ENCODE measurements at regions not wholly inside any gene's neighbourhood (a gene's known extent, or its start where the extent isn't known, plus 50 kb on each side); places are given as distances from the start of the nearest gene placed in this dataset.
"Not testable (repeated sequence)": the region's sequence is repeated elsewhere in the genome, so short reads cannot be mapped to it uniquely, and the experiment has no call there.

DNA sequence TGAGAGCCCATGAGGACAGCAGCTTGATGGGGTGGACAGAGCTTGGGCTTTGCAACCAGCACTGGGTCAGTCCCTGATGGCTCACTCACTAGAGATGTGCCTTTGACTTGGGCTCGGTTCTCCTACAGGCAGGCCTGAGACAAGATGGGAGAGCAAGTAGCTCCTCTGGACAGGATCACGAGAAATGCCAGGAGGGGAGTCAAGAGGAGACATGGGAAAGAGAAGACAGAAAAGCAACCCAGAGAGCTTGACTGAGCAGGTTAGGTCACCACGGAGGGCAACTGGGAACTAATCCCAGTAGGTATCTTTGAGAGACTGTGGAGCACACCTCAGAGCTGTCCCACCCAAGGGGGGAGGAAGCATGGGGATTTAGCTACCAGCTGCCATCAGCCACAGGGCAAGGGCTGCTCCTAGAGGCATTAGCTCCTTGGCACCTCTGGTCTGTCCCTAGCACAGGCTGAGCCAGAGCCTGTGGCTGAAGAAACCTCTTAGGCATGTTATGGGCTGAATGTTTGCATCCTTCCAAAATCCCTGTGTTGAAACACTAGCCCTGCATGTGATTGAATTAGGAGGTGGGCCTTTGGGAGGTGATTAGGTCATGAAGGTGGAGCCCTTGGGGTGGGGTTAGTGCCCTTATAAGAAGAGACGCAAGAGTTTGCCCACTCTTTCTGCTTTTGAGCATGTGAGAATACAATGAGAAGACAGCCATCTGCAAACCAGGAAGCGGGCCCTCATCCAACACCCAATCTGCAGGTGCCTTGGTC, 145.6 kb downstream of the SMIM20 start:
- TF ChIP-seq, protein P1, sequence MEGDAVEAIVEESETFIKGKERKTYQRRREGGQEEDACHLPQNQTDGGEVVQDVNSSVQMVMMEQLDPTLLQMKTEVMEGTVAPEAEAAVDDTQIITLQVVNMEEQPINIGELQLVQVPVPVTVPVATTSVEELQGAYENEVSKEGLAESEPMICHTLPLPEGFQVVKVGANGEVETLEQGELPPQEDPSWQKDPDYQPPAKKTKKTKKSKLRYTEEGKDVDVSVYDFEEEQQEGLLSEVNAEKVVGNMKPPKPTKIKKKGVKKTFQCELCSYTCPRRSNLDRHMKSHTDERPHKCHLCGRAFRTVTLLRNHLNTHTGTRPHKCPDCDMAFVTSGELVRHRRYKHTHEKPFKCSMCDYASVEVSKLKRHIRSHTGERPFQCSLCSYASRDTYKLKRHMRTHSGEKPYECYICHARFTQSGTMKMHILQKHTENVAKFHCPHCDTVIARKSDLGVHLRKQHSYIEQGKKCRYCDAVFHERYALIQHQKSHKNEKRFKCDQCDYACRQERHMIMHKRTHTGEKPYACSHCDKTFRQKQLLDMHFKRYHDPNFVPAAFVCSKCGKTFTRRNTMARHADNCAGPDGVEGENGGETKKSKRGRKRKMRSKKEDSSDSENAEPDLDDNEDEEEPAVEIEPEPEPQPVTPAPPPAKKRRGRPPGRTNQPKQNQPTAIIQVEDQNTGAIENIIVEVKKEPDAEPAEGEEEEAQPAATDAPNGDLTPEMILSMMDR (IDR thresholded peaks at IDR 0.05): no peak
- Histone ChIP-seq H3K4me1 (peaks cover 0 to 5% (median 3%) of the 10 kb centered on the region in 4 donors), H3K27me3 (no peaks in the 10 kb centered on the region), H3K9me3 (no peaks in the 10 kb centered on the region), H3K27ac (no peak overlapping the region), H3K36me3 (no peaks in the 10 kb centered on the region), H3K4me3 (no peak overlapping the region)
- intact Hi-C loops (cut with DNase I; ENCODE audit: low total_unique reads): no loop called here
- DNase-seq: no peak

DNA sequence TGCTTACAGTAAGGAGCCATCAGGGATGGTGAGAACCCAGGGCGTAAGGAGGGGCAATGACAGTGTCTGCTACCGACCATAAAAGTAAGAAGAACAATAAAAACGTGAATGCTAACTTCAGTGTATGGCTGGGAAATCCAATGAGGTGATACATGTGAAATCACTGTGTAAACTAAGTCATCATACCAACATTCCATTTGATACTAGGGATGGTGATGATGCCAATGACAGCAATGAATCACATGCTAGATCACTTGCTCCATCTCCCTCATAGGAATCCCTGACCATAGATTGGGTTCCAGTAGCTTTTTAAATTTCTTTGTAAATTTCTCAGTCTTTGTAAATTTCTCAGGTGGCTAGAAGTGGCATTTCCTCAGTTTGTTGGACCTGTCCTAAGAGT, 146.3 kb downstream of the SMIM20 start:
- no peaks in the 10 kb centered on the region for H3K27me3 ChIP-seq

DNA sequence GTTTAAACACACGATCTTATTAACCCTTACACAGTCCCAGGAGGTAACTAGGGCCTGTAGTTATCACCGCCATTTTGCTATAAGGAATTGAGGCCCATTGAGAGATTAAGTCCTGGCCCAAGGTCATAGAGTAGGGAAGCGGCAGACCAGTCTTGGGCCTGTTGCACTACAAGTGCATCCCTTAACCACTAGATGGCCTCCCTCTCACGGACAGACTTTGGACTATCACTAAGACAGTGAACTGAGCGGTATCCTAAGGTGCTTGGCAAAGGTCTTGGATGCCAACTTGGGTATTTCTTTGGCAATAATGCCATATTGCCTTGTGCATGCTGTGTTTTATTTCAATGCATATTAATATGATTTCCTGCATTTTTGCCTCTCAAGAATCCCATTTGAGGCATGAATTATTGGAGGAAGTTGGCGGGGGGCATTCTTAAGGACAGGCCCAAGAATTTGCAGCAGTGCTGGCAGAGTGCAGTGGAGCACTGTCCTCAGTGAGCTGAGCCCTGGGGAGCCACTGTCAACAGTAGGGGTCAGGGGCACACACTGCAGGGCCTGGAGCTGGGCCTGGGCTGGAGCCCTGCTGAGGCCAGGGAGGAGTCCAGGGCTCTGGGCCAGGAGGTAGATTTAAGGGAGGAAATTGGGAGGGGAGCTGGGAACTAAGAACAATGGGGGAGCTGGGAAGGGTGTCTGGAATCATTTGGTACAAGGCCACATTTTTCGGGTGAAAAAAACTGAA, 147.4 kb downstream of the SMIM20 start:
- no peaks in the 10 kb centered on the region for H3K27me3 ChIP-seq
- no peaks in the 10 kb centered on the region for H3K9me3 ChIP-seq
- H3K27ac ChIP-seq: no peak overlapping the region
- intact Hi-C loops (cut with DNase I; ENCODE audit: low total_unique reads): no loop called here
- no peak overlapping the region for H3K4me3 ChIP-seq
- TF ChIP-seq, protein P1 (IDR thresholded peaks at IDR 0.05): peak in 1 of 2 experiments; percentile 18
- no peaks in the 10 kb centered on the region for H3K36me3 ChIP-seq
- H3K4me1 ChIP-seq: peaks cover 0 to 5% (median 3%) of the 10 kb centered on the region in 4 donors
- no peak for DNase-seq

More for the DNA sequence above, 146.3 kb downstream of the SMIM20 start:
- Histone ChIP-seq H3K4me1 (peaks cover 0 to 5% (median 3%) of the 10 kb centered on the region in 4 donors), H3K4me3 (no peak overlapping the region), H3K9me3 (no peaks in the 10 kb centered on the region), H3K36me3 (no peaks in the 10 kb centered on the region), H3K27ac (no peak overlapping the region)
- no peak for DNase-seq
- TF ChIP-seq, protein P1 (IDR thresholded peaks at IDR 0.05): no peak
- intact Hi-C loops (cut with DNase I; ENCODE audit: low total_unique reads): no loop called here

DNA sequence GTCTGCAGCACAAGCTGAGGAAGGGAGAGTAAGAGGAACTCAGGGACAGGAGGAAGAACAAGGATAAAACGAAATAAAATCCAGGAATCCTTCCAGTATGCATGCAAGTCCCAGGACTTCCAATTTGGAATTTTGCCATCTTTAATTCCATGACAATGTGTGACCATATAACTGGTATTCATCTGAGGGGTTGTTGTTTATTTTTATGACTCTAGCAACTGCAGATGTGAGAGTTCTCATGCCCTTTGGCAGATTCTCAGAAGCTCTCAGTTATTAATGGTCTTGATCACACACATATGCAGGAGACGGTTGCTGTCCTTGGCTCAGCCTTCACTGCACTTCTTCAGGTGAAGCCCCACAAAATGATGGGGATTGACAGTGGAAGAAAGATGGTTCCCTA, 148.2 kb downstream of the SMIM20 start:
- H3K9me3 ChIP-seq: no peaks in the 10 kb centered on the region
- TF ChIP-seq, protein P1 (IDR thresholded peaks at IDR 0.05): no peak
- peaks cover 0 to 5% (median 3%) of the 10 kb centered on the region in 4 donors for H3K4me1 ChIP-seq
- H3K4me3 ChIP-seq: no peak overlapping the region
- H3K27me3 ChIP-seq: no peaks in the 10 kb centered on the region
- H3K27ac ChIP-seq: no peak overlapping the region
- intact Hi-C loops (cut with DNase I; ENCODE audit: low total_unique reads): no loop called here
- no peaks in the 10 kb centered on the region for H3K36me3 ChIP-seq
- DNase-seq: no peak

DNA sequence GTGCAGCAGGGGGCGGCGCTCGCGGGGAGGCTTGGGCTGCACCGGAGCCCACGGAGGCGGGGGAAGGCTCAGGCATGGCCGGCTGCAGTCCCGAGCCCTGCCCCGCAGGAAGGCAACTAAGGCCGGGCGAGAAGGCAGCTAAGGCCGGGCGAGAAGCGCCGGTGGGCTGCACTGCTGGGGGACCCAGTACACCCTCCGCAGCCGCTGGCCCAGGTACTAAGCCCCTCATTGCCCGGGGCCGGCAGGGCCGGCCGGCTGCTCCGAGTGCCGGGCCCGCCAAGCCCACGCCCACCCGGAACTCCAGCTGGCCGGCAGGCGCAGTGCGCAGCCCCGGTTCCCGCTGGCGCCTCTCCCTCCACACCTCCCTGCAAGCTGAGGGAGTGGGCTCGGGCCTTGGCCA, 150.0 kb downstream of the SMIM20 start:
- DNase-seq; H3K27me3 ChIP-seq; H3K27ac ChIP-seq; H3K4me1 ChIP-seq; intact Hi-C loops (cut with DNase I; ENCODE audit: low total_unique reads); H3K4me3 ChIP-seq; H3K36me3 ChIP-seq; H3K9me3 ChIP-seq: not testable (repeated sequence)

DNA sequence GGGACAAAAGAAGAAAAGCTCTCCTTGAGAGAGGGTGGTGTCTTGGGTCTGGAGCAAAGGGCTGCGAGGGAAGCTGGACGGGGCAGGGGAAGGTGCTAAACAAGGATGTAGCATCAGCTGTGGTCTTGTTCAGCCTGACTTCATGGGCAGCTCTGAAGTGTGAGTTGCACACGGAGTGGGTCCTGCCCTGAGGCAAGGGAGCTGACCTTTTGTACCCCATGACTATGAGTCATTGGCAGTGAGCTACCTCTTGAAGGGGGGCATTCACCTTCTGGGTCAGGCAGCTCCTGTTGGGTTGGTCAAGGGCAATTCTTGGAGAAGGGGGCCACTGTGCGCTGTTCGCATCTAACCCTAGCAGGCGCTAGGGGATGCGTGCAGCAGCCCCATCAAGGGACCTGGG, 151.8 kb downstream of the SMIM20 start:
- Histone ChIP-seq H3K27me3 (no peaks in the 10 kb centered on the region), H3K4me1 (no peaks in the 10 kb centered on the region), H3K36me3 (no peaks in the 10 kb centered on the region), H3K27ac (no peak overlapping the region), H3K9me3 (no peaks in the 10 kb centered on the region), H3K4me3 (no peak overlapping the region)
- DNase-seq: no peak
- intact Hi-C loops (cut with DNase I; ENCODE audit: low total_unique reads): no loop called here
- TF ChIP-seq, protein P1 (IDR thresholded peaks at IDR 0.05): no peak

Measured in tibial artery (tissue), 4 donors.